ENCODE measurements at regions not wholly inside any gene's neighbourhood (a gene's known extent, or its start where the extent isn't known, plus 50 kb on each side); places are given as distances from the start of the nearest gene placed in this dataset.
"Not testable (repeated sequence)": the region's sequence is repeated elsewhere in the genome, so short reads cannot be mapped to it uniquely, and the experiment has no call there.

DNA sequence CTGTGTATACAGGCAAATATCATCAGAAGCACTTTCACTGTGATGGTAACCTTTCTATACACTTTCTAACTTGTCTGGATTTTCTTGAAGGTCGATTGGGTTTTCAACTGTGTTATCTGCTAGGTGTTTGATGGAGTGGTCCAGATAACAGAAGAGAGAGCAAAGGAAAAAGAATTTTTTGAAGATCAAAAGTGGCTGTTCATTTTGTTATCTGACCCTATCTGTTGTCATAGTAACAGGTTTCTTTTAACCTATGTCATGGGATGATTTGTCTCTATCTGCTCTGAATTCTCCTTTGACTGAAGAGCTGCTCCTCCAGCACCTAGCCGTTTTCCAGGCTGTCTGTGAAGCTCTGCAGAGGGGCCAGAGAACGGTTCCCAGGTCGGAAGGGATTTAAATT is 77.8 kb upstream of the IRX2 start:
- no peak for DNase-seq

DNA sequence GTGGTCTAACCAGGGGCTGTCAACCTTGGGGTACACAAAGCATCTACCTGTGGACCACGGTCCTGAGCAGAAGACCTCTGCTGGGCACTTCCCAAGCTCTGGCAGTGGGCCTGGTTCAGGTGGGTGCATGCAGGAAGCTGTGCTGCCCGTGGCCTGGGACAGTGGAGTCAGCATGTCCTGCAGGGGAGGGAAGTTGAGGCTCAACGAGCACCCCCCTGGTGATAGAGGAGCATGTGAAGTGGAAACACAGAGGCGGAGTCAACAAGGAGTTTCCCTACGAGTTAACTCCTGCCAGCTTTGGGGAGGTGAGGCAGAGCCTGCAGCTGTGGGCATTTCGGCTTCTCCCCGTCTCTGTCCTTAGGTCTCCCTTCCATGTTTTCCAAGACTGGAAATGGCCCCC is 67.5 kb upstream of the IRX2 start:
- DNase-seq = no peak

DNA sequence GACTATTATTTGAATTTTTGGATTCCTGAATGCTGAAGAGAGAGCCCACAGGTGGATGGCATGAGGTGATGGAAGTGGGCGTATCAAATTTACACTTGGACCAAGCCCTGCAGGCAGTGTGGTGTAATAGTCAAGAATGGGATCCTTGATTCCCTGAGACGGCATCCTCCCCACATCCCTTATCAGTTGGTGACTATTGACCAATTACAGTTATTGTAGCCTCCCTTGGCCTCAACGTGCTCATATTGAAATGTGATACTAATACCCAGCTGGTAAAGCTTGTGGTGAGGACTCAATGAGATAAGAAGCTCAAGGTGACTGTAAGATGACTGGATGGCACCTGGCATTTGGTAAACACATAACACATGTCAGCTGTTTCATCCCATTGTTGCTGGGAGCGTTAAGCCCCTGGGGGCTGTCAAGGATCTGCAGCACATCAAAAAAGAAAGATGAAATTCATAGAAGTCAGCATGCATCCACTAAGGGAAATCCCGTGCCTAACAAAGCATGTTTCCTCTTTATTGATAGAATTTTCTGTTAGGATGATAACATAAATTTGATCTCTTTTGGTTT is 65.6 kb upstream of the IRX2 start:
- no peak for DNase-seq

DNA sequence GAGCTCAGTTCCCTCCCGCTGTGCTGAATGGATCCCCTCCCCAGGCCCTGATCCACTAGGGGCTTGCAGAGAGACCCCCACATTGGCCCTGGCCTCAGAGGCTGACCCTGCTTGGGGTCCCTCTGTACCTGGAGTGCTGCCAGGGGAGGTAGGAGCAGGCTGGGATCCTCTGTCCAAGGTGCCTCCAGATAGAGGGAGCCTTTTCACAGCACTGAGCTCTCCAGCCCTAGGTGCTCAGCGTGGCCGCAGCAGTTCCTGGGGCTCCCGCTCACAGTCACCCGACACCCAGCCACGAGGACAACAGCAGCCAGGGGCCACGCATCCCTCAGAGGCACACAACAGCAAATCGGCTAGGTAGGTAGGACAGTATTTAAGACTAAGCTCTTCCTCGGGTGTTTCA is 62.2 kb upstream of the IRX2 start:
- no peak for DNase-seq

DNA sequence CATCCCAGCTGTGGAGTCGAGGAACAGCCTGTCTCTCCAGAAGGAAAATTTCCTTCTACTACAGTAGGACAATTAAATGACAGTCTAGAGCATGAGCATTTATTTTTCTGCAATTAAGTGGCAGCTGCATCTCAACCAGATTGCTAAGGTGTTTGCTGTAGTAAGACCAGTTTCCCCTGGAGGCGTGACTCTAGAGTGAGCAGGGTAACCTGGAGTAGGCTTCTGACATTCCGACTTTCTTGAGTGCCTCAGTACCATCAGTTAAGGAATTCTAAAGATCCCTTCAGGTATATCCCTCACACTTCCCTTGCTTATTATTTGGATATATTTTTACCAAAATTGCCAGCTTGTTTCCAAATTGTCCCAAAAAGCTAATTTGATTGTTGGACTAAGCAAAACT is 59.2 kb upstream of the IRX2 start:
- no peak for DNase-seq

DNA sequence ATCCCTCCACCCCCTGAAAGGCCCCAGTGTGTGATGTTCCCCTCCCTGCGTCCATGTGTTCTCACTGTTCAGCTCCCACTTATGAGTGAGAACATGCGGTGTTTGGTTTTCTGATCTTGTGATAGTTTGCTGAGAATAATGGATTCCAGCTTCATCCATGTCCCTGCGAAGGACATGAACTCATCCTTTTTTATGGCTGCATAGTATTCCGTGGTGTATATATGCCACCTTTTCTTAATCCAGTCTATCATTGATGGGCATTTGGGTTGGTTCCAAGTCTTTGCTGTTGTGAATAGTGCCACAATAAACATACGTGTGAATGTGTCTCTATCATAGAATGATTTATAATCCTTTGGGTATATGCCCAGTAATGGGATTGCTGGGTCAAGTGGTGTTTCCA is 55.8 kb upstream of the IRX2 start:
- DNase-seq = not testable (repeated sequence)

DNA sequence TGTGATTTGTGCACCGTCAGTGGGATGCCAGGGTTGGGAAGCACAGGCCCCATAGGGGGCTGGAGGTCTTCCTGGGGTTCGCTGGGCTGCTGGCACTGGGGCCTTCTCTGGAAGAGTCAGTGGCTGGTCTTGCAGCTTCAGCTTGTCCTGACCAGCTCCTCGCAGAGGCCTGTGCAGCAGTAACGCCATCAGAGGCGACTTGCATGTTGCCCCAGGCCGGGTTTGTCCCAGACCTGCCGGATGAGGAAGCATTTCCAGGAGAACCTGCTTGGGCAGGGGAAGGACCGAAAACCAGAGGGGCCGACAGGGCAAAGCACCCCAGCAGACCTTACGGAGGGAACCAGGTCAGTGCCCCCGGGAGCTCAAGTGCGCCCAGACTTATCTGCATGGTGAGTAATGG is 54.7 kb upstream of the IRX2 start:
- DNase-seq = no peak

DNA sequence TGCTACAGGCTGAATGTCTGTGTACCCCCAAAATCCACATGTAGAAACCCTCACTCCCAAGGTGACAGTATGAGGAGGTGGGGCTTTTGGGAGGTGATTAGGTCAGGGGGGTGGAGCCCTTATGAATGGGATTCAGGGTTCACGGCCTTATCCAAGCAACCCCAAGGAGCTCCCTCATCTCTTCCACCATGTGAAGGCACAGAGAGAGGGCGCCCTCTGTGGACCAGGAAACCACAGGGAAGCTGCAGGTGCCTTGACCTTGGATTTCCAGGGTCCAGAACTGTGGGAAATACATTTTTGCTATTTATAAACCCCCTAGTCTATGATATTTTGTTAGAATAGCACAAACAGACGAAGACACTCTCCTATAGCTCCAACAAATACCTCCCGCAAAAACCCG is 53.6 kb upstream of the IRX2 start:
- DNase-seq = no peak

DNA sequence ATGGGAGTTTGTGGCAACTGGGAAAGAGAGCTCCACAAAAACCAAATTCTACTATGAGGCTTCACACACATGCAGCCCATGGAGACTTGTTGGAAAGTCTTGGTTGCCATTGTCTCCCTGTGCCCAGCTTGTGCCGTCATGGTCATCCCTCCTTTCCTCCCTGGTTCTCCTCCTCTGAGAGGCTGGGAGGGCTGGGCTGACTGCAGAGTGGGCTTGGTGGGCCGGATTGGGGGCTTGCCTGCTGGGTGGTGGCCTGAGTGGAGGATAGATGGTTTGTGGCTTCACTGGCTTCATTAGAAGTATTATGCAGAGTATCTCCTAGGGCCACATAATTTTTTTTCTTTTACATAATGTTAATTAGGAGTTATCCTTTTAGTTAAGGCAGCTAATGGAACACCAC is 52.3 kb upstream of the IRX2 start:
- DNase-seq = no peak

DNA sequence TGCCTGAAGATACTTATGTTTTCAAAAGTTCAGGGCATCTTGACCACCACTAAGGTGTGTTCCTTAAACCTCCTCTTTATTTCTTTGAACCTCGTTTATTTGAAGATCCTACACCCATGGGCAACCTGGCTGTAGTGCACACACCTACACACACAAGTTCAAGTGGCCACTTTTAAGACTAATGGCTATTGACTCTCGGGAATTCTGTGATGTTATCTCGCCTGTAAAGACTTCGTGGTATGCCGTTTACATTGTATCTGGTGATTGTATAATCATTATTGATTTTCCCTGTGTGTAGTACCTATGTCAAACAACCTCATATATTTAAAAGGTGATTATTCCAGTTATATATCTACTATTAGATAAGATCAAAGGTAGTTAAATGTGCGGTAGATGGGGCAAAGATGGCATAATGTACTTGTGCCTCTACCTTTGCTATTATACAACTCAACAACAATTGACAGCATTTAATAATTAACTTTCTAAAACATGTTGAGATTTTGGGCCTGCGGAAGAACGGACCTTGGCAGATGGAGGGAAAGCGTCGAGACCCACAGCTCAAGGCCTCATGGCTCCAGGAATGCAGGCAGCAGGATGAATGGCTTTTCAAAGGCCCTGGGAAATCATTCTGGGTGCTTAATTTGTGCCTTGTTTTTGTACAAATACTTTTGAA is 51.4 kb upstream of the IRX2 start:
- DNase-seq = no peak

DNA sequence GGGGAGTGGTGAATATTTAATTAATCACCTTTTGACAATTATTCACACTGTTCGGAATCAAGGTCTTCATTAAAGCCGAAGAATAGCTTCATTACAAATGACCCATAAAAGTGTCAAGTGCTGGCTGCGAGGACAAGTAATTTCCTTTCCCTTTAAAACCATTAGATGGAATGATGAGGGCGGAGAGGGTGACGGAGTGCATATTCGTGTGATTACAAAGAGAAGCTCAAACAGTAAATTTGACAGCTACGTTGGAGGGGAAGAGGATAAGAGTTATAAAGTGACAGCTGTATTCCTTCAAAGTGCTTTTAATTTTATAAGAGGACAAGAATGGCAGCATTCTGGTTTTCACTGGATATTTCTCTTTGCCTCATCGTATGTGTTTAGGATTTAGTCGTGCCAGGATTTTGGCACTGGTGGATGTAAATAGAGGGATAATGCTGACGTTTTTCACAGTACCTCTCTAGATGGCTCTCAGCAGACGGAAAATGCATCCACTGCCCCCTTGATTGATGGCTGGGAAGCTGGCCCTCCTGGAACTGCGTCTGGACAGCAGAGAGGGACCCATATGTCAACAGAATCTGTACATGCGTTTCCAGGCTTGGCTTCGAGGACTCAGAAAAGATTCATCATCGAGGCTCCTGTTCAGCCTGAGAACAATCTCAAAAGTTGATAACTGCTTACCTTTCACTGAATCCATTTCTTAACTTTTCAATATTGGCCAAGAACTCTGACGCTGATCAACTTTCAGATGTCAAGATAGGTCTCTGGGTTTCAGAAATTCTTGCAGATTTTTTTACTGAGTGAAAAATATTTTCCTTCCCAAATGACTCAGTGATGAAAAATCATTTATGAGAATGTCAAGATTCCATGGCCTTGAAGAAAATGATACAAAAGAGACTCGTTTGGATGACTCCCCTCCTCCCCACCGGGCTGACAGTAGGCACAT is 50.4 kb upstream of the IRX2 start:
- DNase-seq = no peak

Data from femur (tissue), 1 donor.